LNCaP clone FGC (cell line): ENCODE measurements at regions not wholly inside any gene's neighbourhood (a gene's known extent, or its start where the extent isn't known, plus 50 kb on each side); places are given as distances from the start of the nearest gene placed in this dataset.

Experiments
- DNase-seq: peaks from one replicate; pipeline ENCODE4 v3.0.0-alpha.2; 2011; ENCODE audit warnings: low read depth
- H3K4me3 ChIP-seq: 2 replicates; pipeline ENCODE4 v1.5.1; 2011; ENCODE audit warnings: mild to moderate bottlenecking, low read depth, low read length, control low read depth
- TF ChIP-seq, protein P1 (sequence below): IDR thresholded peaks from 2 replicates; pipeline ENCODE4 v1.5.1; 2012; ENCODE audit warnings: mild to moderate bottlenecking; ENCODE audit not compliant: control insufficient read depth, insufficient read depth; ENCODE audit errors: extremely low read depth

DNA sequence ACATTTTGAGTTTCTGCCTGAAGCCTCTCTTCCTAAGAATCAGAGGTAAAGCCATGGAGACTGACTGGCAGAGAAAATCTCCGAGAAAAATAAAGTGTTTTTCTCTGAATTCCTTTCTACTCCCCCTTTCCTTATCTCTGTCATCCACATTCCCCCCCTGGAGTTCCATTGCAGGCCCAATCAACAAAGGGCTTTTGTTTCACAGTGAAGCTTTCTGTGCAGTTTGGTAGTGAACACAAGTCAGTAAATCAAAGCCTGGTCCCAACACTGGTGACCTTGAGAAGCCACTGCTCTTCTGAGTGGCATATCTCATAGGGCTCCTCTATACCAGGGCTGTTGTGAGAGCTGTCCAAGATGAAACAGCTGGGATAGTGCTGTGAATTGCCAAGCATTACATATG lies 228.4 kb downstream of the SEC16B start:
- DNase-seq = no peak
- no peak overlapping the region for H3K4me3 ChIP-seq
- TF ChIP-seq, protein P1, sequence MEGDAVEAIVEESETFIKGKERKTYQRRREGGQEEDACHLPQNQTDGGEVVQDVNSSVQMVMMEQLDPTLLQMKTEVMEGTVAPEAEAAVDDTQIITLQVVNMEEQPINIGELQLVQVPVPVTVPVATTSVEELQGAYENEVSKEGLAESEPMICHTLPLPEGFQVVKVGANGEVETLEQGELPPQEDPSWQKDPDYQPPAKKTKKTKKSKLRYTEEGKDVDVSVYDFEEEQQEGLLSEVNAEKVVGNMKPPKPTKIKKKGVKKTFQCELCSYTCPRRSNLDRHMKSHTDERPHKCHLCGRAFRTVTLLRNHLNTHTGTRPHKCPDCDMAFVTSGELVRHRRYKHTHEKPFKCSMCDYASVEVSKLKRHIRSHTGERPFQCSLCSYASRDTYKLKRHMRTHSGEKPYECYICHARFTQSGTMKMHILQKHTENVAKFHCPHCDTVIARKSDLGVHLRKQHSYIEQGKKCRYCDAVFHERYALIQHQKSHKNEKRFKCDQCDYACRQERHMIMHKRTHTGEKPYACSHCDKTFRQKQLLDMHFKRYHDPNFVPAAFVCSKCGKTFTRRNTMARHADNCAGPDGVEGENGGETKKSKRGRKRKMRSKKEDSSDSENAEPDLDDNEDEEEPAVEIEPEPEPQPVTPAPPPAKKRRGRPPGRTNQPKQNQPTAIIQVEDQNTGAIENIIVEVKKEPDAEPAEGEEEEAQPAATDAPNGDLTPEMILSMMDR = no peak

DNA sequence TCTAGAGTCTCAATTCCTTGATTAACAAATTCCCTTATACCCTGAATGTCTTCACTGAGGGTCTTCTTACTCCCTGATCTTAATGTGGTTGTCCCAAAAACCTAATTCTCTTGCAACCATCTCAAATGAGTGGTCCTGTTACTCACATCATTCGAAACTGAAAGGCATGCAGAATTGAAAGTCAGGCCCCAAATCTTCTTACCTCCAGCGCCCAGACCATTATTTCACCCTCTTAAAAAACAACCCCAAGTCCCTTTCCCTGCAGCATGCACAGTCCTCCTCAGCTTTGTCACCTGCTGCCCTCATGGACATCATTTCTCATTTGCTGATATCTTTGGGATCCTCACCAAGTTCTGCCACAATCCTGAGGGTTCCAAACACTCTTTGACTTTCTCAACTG lies 230.1 kb downstream of the SEC16B start:
- TF ChIP-seq, protein P1 = no peak
- no peak overlapping the region for H3K4me3 ChIP-seq
- DNase-seq = no peak

DNA sequence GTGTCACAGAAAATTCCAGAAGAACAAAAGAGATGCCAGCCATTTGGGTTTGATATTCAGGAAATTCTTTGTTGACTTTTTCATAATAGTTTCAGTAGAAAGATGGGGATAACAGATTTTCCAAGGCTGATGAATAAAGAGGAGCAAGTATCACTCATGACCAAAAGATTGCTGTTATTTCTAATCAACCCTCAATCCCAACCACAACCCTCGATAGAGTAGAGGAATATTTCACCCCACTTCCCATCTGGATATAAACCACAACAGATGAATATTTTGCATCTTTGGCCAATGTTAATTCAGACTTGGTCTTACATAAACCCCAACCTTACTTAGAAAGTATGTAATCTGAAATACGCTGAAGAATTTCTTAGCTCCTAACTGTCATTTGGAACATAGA lies 232.4 kb downstream of the SEC16B start:
- TF ChIP-seq, protein P1 = no peak

DNA sequence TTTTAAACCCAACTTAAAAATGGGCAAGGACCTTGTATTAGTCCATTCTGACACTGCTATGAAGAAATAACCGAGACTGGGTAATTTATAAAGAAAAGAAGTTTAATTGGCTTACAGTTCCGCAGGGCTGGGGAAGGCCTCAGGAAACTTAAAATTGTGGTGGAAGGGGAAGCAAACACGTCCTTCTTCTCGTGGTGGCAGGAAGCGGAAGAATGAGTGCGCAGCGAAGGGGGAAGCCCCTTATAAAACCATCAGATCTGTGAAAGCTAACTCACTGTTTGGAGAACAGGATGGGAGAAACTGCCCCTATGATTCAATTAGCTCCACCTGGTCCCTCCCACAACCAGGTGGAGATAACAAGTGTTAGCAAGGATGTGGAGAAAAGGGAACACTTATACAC lies 237.7 kb downstream of the SEC16B start:
- DNase-seq = no peak
- TF ChIP-seq, protein P1 = no peak
- no peak overlapping the region for H3K4me3 ChIP-seq

More for the DNA sequence above, 232.4 kb downstream of the SEC16B start:
- no peak for DNase-seq
- no peak overlapping the region for H3K4me3 ChIP-seq

DNA sequence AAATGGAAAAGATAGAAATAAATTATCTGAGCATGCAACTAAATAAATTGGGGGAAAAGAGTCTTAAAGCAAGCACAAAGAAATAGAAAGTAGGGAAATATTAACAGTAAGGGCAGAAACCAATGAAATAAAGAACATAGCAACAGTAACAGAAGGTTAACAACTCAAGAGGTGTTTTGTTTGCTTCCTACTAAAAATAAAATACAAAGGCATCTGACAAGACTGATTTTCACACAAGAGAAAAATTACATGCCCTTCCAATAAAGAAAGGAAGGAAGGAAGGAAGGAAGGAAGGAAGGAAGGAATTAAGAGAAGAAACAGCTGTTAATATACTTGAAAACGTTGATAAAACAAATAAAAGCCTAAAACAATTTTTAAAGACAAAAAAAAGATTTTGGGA lies 240.2 kb downstream of the SEC16B start:
- no peak for DNase-seq
- H3K4me3 ChIP-seq = no peak overlapping the region
- TF ChIP-seq, protein P1 = no peak

DNA sequence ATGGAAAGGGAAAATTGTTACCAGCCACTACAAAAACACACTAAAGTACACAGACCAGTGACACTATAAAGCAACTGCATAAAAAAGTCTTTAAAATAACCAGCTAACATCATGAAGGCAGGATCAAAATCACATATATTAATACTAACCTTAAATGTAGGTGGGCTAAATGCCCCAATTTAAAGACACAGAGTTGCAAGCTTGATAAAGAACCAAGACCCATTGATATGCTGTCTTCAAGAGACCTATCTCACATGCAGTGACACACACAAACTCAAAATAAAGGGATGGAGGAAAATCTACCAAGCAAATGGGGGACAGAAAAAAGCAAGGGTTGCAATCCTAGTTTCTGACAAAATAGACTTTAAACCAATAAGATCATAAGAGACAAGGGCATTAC lies 246.3 kb downstream of the SEC16B start:
- no peak for DNase-seq
- H3K4me3 ChIP-seq = no peak overlapping the region
- TF ChIP-seq, protein P1 = no peak
